ENCODE measurements at regions not wholly inside any gene's neighbourhood (a gene's known extent, or its start where the extent isn't known, plus 50 kb on each side); places are given as distances from the start of the nearest gene placed in this dataset.

DNA sequence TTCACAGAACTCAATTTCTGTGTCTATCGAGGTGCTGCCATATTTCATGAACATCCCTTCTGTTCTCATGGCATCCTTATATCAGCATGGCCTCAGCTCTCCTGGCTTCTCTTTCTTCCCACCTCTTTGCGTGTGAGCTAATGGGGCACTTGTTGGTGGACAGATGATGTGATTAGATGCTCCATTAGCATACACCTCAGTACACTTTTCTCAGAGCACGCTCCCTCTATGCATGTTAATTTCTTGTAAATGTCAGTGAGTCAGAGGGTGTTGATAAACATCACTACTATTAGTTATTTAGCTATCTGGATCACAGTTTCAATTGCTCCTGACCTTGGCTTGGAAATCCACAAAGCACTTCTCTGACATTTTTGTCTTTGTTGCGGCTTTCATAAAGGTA is 159.4 kb downstream of the CD8B2 start:
- no peak for TF ChIP-seq CTCF (IDR thresholded peaks at IDR 0.05)
- ATAC-seq (ENCODE audit: low FRiP score) (no peak), DNase-seq (ENCODE audit: low spot score) (no peak)

- DNase-seq (ENCODE audit: low spot score), result no peak
- no peak for TF ChIP-seq CTCF (IDR thresholded peaks at IDR 0.05)
These were observed 162.1 kb downstream of the CD8B2 start for GRCh38 chr2:106649306-106649705.

DNA sequence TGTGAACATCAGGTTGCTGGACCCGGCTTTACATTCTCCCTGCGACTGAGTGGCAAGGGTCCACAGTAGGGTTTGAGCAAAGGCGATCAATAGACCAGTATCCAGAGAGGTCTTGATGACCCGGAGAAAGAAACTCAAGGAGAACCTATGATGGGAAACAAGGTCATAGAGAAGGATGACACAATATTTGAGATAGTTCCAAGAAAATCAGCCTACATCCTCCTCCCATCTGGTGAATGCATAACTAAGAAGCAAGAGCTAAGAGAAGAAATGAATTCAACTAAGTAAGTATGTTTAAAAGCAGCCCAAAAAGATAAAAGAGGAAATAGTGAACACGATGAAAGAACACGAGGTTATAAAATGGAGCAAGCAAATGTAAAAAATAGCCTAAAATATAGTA is 166.3 kb downstream of the CD8B2 start:
- ATAC-seq (ENCODE audit: low FRiP score) (no peak), DNase-seq (ENCODE audit: low spot score) (no peak)
- TF ChIP-seq CTCF (IDR thresholded peaks at IDR 0.05), result no peak

More at GRCh38 chr2:106649306-106649705, 162.1 kb downstream of the CD8B2 start:
- ATAC-seq (ENCODE audit: low FRiP score), result no peak

- DNase-seq (ENCODE audit: low spot score) (no peak), ATAC-seq (ENCODE audit: low FRiP score) (no peak)
- TF ChIP-seq CTCF (IDR thresholded peaks at IDR 0.05), result no peak
These were observed 171.5 kb downstream of the CD8B2 start for GRCh38 chr2:106658616-106659015.

GRCh38 chr2:106664669-106665068 is 177.5 kb downstream of the CD8B2 start:
- no peak for TF ChIP-seq CTCF (IDR thresholded peaks at IDR 0.05)
- DNase-seq (ENCODE audit: low spot score) (no peak), ATAC-seq (ENCODE audit: low FRiP score) (no peak)

- ATAC-seq (ENCODE audit: low FRiP score), result no peak
- DNase-seq (ENCODE audit: low spot score), result no peak
- TF ChIP-seq CTCF (IDR thresholded peaks at IDR 0.05), result no peak
These were observed 180.4 kb downstream of the CD8B2 start for GRCh38 chr2:106667478-106668070.

GRCh38 chr2:106685180-106685897 is 198.2 kb downstream of the CD8B2 start:
- TF ChIP-seq CTCF (IDR thresholded peaks at IDR 0.05), result no peak
- DNase-seq (ENCODE audit: low spot score) (no peak), ATAC-seq (ENCODE audit: low FRiP score) (no peak)
